ENCODE measurements at regions not wholly inside any gene's neighbourhood (a gene's known extent, or its start where the extent isn't known, plus 50 kb on each side); places are given as distances from the start of the nearest gene placed in this dataset.

DNA sequence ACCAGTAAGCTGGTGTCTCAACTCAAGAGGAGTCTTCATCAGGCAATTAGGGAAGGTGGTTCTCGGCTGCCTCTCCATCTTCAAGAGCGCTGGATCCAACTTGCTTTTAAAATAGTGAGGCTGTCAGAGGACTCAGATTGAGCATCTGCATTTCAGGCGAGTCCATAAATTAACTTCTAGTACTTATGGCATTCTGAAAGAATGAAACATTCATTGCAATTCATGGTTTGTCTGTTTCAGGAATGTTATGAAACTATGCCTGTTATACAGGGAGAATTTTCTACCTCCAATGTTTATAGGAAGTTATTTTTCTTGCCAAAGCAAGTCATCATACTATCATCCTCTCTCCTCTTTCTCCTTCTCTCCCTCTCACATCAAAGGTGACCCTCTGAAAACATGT lies 883.2 kb downstream of the SLC4A3 start:
- no peak for DNase-seq (ENCODE audit: low spot score)
- TF ChIP-seq ELF4 (CRISPR knock-in tag; IDR thresholded peaks at IDR 0.05; ENCODE audit: low read depth) (no peak), FOXP1 (CRISPR knock-in tag; IDR thresholded peaks at IDR 0.05; ENCODE audit: borderline replicate concordance) (no peak), ZNF396 (CRISPR knock-in tag; IDR thresholded peaks at IDR 0.05; ENCODE audit: borderline replicate concordance) (no peak), RELA (CRISPR knock-in tag; IDR thresholded peaks at IDR 0.05; ENCODE audit: borderline replicate concordance) (no peak), TCF7 (CRISPR knock-in tag; IDR thresholded peaks at IDR 0.05; ENCODE audit: low read depth) (no peak), SMAD4 (CRISPR knock-in tag; IDR thresholded peaks at IDR 0.05) (no peak), ZNF263 (CRISPR knock-in tag; IDR thresholded peaks at IDR 0.05; ENCODE audit: low read depth) (no peak), TP53 (CRISPR knock-in tag; IDR thresholded peaks at IDR 0.05) (no peak), NFYB (CRISPR knock-in tag; conservative IDR thresholded peaks at IDR 0.05; ENCODE audit: low read depth) (no peak), SMAD3 (CRISPR knock-in tag; IDR thresholded peaks at IDR 0.05; ENCODE audit: borderline replicate concordance) (no peak), CREB1 (CRISPR knock-in tag; IDR thresholded peaks at IDR 0.05) (no peak), NR1H2 (CRISPR knock-in tag; IDR thresholded peaks at IDR 0.05) (no peak), ZNF671 (CRISPR knock-in tag; IDR thresholded peaks at IDR 0.05) (no peak), TEAD1 (CRISPR knock-in tag; IDR thresholded peaks at IDR 0.05) (no peak), OVOL2 (CRISPR knock-in tag; IDR thresholded peaks at IDR 0.05; ENCODE audit: borderline replicate concordance) (no peak), NR3C1 (CRISPR knock-in tag; conservative IDR thresholded peaks at IDR 0.05; ENCODE audit: low read depth) (no peak)
- TF ChIP-seq, protein P1, sequence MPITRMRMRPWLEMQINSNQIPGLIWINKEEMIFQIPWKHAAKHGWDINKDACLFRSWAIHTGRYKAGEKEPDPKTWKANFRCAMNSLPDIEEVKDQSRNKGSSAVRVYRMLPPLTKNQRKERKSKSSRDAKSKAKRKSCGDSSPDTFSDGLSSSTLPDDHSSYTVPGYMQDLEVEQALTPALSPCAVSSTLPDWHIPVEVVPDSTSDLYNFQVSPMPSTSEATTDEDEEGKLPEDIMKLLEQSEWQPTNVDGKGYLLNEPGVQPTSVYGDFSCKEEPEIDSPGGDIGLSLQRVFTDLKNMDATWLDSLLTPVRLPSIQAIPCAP (CRISPR knock-in tag; IDR thresholded peaks at IDR 0.05) = no peak
- TF ChIP-seq, protein P2, sequence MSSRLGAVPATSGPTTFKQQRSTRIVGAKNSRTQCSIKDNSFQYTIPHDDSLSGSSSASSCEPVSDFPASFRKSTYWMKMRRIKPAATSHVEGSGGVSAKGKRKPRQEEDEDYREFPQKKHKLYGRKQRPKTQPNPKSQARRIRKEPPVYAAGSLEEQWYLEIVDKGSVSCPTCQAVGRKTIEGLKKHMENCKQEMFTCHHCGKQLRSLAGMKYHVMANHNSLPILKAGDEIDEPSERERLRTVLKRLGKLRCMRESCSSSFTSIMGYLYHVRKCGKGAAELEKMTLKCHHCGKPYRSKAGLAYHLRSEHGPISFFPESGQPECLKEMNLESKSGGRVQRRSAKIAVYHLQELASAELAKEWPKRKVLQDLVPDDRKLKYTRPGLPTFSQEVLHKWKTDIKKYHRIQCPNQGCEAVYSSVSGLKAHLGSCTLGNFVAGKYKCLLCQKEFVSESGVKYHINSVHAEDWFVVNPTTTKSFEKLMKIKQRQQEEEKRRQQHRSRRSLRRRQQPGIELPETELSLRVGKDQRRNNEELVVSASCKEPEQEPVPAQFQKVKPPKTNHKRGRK (CRISPR knock-in tag; IDR thresholded peaks at IDR 0.05; ENCODE audit: borderline replicate concordance) = no peak
- TF ChIP-seq, protein P3, sequence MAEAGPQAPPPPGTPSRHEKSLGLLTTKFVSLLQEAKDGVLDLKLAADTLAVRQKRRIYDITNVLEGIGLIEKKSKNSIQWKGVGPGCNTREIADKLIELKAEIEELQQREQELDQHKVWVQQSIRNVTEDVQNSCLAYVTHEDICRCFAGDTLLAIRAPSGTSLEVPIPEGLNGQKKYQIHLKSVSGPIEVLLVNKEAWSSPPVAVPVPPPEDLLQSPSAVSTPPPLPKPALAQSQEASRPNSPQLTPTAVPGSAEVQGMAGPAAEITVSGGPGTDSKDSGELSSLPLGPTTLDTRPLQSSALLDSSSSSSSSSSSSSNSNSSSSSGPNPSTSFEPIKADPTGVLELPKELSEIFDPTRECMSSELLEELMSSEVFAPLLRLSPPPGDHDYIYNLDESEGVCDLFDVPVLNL (CRISPR knock-in tag; IDR thresholded peaks at IDR 0.05; ENCODE audit: borderline replicate concordance, low read depth) = no peak
- TF ChIP-seq, protein P4, sequence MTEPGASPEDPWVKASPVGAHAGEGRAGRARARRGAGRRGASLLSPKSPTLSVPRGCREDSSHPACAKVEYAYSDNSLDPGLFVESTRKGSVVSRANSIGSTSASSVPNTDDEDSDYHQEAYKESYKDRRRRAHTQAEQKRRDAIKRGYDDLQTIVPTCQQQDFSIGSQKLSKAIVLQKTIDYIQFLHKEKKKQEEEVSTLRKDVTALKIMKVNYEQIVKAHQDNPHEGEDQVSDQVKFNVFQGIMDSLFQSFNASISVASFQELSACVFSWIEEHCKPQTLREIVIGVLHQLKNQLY (CRISPR knock-in tag; IDR thresholded peaks at IDR 0.05) = no peak
- ChIA-PET CTCF (no interaction called here), POLR2A (no interaction called here)
- no peak overlapping the region for H3K27ac Mint-ChIP-seq
- H3K36me3 Mint-ChIP-seq = no peaks in the 10 kb centered on the region
- peaks cover 56% of the 10 kb centered on the region for H3K4me1 Mint-ChIP-seq
- no peak for ATAC-seq
- 0 out of 2 replicates have a peak, but pooled peaks cover 6% of the 10 kb centered on the region for H3K9me3 Mint-ChIP-seq
- no peaks in the 10 kb centered on the region for H3K27me3 Mint-ChIP-seq (ENCODE audit: low read depth)
- no peak overlapping the region for H3K4me3 Mint-ChIP-seq

DNA sequence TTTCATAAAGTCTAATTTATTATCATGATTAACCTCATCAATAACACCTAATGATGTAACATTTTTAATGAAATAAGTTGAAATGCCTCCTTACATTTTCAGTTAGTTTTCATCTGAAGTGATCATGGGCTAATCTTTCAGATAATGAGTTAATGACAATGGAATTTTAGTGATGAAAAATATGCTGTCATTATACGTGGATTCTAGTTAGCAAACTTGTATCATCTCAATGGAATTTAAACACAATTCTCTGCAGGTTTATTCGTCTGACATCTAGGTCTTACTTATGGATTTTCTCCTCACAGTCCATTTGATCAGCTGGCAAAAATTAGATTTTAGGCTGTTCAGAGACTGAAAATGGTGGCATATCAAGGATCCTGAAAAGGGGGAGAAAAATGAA lies 885.0 kb downstream of the SLC4A3 start:
- CTCF ChIA-PET = interaction anchor here (1.0 kb wide), 1 partner anchor 21 kb away, joined by 4 read pairs; no protein-coding TSS in a partner anchor
- no peak for DNase-seq (ENCODE audit: low spot score)
- no peak for ATAC-seq
- TF ChIP-seq, protein P5, sequence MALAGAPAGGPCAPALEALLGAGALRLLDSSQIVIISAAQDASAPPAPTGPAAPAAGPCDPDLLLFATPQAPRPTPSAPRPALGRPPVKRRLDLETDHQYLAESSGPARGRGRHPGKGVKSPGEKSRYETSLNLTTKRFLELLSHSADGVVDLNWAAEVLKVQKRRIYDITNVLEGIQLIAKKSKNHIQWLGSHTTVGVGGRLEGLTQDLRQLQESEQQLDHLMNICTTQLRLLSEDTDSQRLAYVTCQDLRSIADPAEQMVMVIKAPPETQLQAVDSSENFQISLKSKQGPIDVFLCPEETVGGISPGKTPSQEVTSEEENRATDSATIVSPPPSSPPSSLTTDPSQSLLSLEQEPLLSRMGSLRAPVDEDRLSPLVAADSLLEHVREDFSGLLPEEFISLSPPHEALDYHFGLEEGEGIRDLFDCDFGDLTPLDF (CRISPR knock-in tag; IDR thresholded peaks at IDR 0.05) = no peak
- no peak for TF ChIP-seq KAT7 (CRISPR knock-in tag; IDR thresholded peaks at IDR 0.05; ENCODE audit: borderline replicate concordance)
- no peak for TF ChIP-seq CREM (CRISPR knock-in tag; IDR thresholded peaks at IDR 0.05)
- TF ChIP-seq FOXK1 (CRISPR knock-in tag; IDR thresholded peaks at IDR 0.05) = no peak
- no peak for TF ChIP-seq SMAD4 (CRISPR knock-in tag; IDR thresholded peaks at IDR 0.05)
- TF ChIP-seq, protein P3 (CRISPR knock-in tag; IDR thresholded peaks at IDR 0.05; ENCODE audit: borderline replicate concordance, low read depth) = no peak
- TF ChIP-seq, protein P6, sequence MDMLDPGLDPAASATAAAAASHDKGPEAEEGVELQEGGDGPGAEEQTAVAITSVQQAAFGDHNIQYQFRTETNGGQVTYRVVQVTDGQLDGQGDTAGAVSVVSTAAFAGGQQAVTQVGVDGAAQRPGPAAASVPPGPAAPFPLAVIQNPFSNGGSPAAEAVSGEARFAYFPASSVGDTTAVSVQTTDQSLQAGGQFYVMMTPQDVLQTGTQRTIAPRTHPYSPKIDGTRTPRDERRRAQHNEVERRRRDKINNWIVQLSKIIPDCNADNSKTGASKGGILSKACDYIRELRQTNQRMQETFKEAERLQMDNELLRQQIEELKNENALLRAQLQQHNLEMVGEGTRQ (CRISPR knock-in tag; IDR thresholded peaks at IDR 0.05) = no peak
- TF ChIP-seq ATF1 (CRISPR knock-in tag; IDR thresholded peaks at IDR 0.05) = no peak
- TF ChIP-seq, protein P7, sequence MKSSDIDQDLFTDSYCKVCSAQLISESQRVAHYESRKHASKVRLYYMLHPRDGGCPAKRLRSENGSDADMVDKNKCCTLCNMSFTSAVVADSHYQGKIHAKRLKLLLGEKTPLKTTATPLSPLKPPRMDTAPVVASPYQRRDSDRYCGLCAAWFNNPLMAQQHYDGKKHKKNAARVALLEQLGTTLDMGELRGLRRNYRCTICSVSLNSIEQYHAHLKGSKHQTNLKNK (CRISPR knock-in tag; IDR thresholded peaks at IDR 0.05) = no peak
- TF ChIP-seq, protein P8, sequence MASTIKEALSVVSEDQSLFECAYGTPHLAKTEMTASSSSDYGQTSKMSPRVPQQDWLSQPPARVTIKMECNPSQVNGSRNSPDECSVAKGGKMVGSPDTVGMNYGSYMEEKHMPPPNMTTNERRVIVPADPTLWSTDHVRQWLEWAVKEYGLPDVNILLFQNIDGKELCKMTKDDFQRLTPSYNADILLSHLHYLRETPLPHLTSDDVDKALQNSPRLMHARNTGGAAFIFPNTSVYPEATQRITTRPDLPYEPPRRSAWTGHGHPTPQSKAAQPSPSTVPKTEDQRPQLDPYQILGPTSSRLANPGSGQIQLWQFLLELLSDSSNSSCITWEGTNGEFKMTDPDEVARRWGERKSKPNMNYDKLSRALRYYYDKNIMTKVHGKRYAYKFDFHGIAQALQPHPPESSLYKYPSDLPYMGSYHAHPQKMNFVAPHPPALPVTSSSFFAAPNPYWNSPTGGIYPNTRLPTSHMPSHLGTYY (CRISPR knock-in tag; IDR thresholded peaks at IDR 0.05) = no peak

More for the DNA sequence above, 885.0 kb downstream of the SLC4A3 start:
- Mint-ChIP-seq H3K27ac (no peak overlapping the region), H3K27me3 (ENCODE audit: low read depth) (no peaks in the 10 kb centered on the region), H3K4me3 (no peak overlapping the region), H3K4me1 (peaks cover 45% of the 10 kb centered on the region), H3K9me3 (0 out of 2 replicates have a peak, but pooled peaks cover 6% of the 10 kb centered on the region), H3K36me3 (no peaks in the 10 kb centered on the region)
- POLR2A ChIA-PET = no interaction called here

All from WTC11 (cell line).